ENCODE measurements at regions not wholly inside any gene's neighbourhood (a gene's known extent, or its start where the extent isn't known, plus 50 kb on each side); places are given as distances from the start of the nearest gene placed in this dataset.
"Not testable (repeated sequence)": the region's sequence is repeated elsewhere in the genome, so short reads cannot be mapped to it uniquely, and the experiment has no call there.

DNA sequence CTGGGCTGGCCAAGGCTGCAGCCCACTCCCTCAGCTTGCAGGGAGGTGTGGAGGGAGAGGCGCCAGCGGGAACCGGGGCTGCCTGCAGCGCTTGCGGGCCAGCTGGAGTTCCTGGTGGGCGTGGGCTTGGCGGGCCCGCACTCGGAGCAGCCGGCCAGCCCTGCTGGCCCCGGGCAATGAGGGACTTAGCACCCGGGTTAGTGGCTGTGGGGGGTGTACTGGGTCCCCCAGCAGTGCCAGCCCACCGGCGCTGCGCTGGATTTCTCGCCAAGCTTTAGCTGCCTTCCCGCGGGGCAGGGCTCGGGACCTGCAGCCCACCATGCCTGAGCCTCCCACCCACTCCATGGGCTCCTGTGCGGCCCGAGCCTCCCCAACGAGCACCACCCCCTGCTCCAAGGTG lies 164.2 kb upstream of the NPY2R start:
- DNase-seq (ENCODE audit: low spot score in 2 of 2); H3K36me3 Mint-ChIP-seq; H3K9me3 Mint-ChIP-seq; H3K27ac Mint-ChIP-seq; ATAC-seq: not testable (repeated sequence)

DNA sequence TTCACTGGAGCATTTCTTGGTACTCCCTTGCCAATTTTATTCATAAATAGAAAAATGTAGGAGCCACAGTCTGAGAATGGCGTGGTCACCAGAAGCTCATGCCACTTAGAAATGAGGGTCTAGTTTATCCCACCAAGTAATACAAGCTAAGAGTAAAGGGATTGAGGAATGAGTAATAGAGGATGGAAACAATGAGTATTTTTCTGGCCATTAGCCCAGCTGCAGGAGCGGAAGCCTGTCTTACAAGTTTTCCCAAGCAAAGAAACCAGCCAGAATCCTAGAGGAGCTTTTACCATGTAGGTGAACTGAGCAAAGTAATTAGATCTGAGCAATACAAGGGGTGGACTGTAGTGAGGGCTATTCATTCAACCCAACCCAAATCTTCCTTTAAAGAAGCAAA lies 160.7 kb upstream of the NPY2R start:
- H3K36me3 Mint-ChIP-seq, result no peaks in the 10 kb centered on the region
- peaks cover 0 to 5% of the 10 kb centered on the region in 2 donors for H3K9me3 Mint-ChIP-seq
- H3K27ac Mint-ChIP-seq, result no peak overlapping the region
- DNase-seq (ENCODE audit: low spot score in 2 of 2), result no peak
- ATAC-seq, result no peak

DNA sequence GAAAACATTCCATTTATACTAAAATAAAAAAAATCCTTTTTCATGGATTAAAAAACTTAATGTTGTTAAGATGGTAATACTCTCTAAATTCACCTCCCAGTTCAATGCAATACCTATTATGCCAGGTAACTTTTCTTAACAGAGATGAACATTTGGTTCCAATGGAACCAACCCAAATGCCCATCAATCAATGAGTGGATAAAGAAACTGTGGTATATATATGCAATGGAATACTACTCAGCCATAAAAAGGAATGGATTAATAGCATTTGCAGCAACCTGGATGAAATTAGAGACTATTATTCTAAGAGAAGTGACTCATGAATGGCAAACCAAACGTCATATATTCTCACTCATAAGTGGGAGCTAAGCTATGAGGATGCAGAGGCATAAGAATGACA lies 154.4 kb upstream of the NPY2R start:
- not testable (repeated sequence) for H3K36me3 Mint-ChIP-seq; ATAC-seq; DNase-seq (ENCODE audit: low spot score in 2 of 2); H3K9me3 Mint-ChIP-seq; H3K27ac Mint-ChIP-seq

DNA sequence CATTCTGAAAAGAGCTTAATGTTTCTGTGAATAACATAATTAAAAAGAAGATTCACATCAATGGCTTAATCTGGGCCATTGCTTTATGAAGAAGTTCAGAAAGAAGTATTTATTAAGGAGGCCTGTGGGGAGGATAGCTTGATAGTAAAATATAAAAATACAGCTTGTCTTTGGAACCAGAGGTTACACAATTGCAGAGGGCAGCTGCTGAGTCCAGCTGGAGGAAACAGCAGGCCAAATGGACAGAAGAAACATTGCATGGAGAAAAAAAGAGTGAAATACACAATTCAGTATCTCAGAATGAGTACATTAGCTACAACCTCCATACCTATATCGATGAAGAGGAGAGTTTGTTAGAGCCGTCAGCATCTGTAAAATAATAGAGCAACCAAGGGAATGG lies 148.0 kb upstream of the NPY2R start:
- no peak for ATAC-seq
- no peak for DNase-seq (ENCODE audit: low spot score in 2 of 2)
- Mint-ChIP-seq H3K36me3 (no peaks in the 10 kb centered on the region), H3K27ac (no peak overlapping the region), H3K9me3 (peaks cover 0 to 7% of the 10 kb centered on the region in 2 donors)

DNA sequence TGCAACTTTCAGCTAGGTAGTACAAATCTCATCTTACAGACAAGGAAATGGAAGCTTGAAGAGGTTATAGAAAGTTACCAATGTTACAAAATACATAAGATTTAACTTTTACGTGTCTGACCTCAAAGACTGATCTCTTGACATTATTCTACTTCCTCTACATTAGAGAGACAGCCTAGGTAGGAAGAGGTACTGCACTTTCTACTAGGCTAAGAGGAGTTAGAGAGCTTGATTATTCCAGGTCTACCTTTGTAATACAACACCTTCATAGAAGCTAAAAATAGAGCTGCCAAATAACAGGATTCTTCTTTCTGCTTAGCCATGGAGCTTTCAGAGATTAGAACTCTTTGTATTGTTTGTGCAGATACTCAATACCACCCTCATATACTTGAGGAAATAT lies 147.6 kb upstream of the NPY2R start:
- Mint-ChIP-seq H3K27ac (no peak overlapping the region), H3K9me3 (peaks cover 0 to 7% of the 10 kb centered on the region in 2 donors), H3K36me3 (no peaks in the 10 kb centered on the region)
- DNase-seq (ENCODE audit: low spot score in 2 of 2) (no peak), ATAC-seq (no peak)

DNA sequence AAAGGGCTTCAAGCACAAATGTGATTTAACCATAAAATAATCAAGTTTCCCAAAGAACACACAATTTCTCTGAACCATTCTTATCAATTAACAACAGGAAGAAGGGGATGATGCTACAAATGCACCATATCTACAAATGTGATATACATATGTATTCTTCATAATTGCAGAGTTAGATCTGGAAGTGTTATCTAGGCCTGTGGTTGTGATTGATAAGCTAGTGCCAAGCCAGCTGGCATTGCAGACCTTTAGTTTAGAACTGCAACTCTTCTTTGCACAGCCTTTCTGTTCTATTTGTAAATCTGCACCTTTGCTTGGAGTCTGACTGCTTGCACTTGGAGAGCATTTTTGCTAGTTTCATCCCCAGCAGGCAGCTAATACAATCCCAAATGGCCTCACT lies 145.5 kb upstream of the NPY2R start:
- H3K27ac Mint-ChIP-seq, result no peak overlapping the region
- ATAC-seq (no peak), DNase-seq (ENCODE audit: low spot score in 2 of 2) (no peak)
- no peaks in the 10 kb centered on the region for H3K36me3 Mint-ChIP-seq
- H3K9me3 Mint-ChIP-seq, result peaks cover 0 to 10% of the 10 kb centered on the region in 2 donors

DNA sequence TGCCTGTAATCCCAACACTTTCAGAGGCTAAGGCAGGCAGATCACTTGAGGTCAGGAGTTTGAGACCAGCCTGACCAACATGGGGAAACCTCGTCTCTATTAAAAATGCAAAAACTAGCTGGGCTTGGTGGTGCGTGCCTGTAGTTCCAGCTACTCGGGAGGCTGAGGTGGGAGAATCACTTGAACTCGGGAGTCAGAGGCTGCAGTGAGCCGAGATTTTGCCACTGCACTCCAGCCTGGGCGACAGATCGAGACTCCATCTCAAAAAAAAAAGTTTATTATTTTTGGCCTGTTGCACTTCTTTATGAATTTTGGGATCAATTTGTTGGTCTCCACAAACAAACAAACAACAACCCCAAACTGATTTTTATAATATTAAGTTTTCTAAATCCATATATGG lies 143.5 kb upstream of the NPY2R start:
- not testable (repeated sequence) for DNase-seq (ENCODE audit: low spot score in 2 of 2); H3K27ac Mint-ChIP-seq; ATAC-seq; H3K36me3 Mint-ChIP-seq
- H3K9me3 Mint-ChIP-seq, result peaks cover 0 to 11% of the 10 kb centered on the region in 2 donors

DNA sequence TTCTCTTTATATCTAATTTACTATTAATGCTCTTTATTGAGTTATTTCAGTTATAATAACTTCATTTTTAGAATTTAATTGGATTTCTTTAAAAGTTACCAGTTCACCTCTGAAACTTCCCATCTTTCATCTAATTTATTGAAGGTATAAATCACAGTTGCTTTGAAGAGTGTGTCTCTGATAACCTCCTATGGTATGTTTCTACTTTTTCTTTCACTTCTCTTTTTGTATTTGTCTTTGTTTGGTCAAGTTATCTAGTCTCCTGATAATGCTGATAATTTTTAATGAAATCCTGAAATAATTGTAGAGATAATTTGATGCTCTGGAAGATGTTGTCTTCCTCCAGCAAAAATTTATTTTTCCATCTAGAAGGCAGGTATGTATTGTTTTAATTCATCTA lies 141.6 kb upstream of the NPY2R start:
- DNase-seq (ENCODE audit: low spot score in 2 of 2) (no peak), ATAC-seq (no peak)
- Mint-ChIP-seq H3K27ac (no peak overlapping the region), H3K9me3 (peaks cover 0 to 12% of the 10 kb centered on the region in 2 donors), H3K36me3 (no peaks in the 10 kb centered on the region)

DNA sequence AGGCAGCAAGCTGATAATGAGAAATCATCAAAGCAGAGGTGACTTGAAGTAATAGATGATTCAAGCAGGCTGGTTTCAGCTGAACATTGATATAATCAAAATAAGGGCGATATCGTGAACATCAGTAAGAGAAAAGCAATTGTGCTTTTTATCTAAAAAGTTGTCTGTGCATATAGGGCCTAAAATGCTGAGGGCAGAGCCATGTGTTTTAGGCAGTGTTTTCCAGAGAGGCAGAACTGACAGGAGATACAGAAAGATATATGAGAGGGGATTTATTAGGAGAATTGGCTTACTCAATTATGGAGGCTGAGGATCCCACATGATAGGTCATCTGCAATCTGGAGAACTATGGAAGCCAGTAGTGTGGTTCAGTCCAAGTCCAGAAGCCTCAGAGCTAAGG lies 136.5 kb upstream of the NPY2R start:
- Mint-ChIP-seq H3K9me3 (peaks cover 0 to 10% of the 10 kb centered on the region in 2 donors), H3K36me3 (no peaks in the 10 kb centered on the region), H3K27ac (no peak overlapping the region)
- ATAC-seq, result no peak
- DNase-seq (ENCODE audit: low spot score in 2 of 2), result no peak

DNA sequence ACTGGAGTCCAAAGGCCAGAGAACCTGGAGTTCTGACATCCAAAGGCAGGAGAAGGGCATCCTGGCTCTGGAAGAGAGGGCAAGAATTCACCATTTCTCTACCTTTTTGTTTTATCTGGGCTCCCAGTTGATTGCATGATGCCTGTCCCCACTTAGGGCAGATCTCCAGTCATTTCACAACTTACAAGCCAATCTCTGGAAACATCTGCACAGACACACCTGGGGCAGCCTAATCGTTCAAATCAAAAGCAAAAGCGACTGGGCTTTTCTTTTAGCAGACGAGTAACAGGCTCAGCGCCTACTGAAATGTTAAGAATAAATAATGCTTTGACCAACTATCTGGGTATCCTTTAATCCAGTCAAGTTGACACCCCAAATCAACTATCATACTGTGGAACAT lies 136.0 kb upstream of the NPY2R start:
- H3K36me3 Mint-ChIP-seq, result no peaks in the 10 kb centered on the region
- ATAC-seq (no peak), DNase-seq (ENCODE audit: low spot score in 2 of 2) (no peak)
- peaks cover 0 to 6% of the 10 kb centered on the region in 2 donors for H3K9me3 Mint-ChIP-seq
- no peak overlapping the region for H3K27ac Mint-ChIP-seq

DNA sequence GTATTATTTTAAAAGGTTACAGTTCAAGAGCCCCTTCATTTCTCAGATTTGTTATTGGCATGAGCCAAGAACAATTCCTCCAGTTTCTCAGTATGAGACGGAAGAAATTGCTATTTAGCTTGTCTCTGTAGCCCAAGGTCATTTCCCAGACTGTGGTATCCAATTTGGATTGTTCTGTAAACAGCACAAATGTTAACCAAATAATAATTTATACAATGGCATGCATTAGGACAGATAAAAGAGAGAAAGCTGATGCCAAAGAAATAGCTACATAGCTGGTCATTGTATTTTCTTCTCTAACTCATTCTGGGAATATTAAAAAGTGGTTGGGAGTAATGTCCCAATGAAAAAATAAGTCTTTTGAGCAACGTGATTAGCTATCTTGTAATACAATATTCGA lies 134.6 kb upstream of the NPY2R start:
- Mint-ChIP-seq H3K27ac (no peak overlapping the region), H3K36me3 (no peaks in the 10 kb centered on the region), H3K9me3 (peaks cover 0 to 4% of the 10 kb centered on the region in 2 donors)
- ATAC-seq, result no peak
- no peak for DNase-seq (ENCODE audit: low spot score in 2 of 2)

DNA sequence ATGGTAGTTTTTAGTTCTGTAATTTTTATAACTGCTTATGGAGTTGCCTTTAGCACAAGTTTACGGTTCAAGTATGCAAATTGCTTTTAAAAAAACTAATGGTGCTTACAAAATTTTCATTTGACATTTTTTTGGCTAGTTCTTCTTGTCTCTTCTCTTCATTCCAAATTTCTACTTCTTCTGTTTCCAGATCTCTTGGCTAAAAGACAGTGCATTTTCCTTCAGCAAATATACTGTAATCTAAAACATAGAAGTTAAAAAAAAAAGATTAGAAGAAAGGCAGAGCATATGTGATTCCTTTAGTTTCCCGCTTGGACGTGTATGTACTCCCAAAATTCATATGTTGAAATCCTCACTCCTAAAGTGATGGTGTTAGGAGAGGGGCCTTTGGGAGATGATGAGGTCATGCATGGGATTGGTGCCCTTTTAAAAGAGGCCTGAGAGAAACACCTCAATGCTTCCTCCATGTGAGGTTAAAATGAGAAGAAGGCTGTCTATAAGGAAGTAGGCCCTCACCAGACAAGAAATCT lies 132.1 kb upstream of the NPY2R start:
- no peaks in the 10 kb centered on the region for H3K36me3 Mint-ChIP-seq
- no peaks in the 10 kb centered on the region for H3K9me3 Mint-ChIP-seq
- DNase-seq (ENCODE audit: low spot score in 2 of 2) (no peak), ATAC-seq (no peak)
- H3K27ac Mint-ChIP-seq, result no peak overlapping the region

DNA sequence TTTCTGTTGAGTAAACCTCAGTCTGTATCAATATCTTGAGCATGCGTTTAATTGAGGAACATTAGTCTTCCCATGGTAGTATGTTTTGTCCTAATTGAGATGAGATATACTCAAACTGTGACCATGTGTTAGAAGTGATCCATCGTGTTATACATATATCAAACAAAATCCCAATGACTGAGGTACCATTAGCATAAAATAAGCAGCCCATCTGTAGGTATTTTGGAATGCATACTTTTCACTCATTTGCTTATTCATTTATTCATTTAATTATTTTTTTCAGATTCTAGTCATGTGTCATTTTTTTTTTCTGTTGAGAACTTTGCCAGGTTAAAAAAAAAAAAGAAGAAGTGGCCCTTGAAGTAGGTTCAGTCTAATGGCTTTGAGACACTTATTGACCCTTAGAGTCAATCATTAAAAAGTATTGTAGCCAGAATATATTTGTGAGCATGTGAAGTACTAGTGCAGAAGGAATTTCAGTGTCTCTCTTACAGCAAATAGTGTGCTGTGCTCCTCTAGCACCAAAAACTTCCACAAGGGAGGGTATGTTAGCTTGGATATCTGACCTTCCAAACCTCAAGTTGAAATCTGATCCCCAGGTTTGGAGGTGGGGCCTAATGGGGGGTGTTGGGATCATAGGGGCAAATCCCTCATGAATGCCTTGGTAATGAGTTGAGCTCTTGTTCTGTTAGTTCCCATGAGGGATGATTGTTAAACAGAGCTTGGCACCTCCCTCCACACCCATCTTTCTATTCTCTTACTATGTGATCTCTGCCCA lies 130.8 kb upstream of the NPY2R start:
- Mint-ChIP-seq H3K36me3 (no peaks in the 10 kb centered on the region), H3K9me3 (no peaks in the 10 kb centered on the region), H3K27ac (no peak overlapping the region)
- DNase-seq (ENCODE audit: low spot score in 2 of 2) (no peak), ATAC-seq (no peak)

DNA sequence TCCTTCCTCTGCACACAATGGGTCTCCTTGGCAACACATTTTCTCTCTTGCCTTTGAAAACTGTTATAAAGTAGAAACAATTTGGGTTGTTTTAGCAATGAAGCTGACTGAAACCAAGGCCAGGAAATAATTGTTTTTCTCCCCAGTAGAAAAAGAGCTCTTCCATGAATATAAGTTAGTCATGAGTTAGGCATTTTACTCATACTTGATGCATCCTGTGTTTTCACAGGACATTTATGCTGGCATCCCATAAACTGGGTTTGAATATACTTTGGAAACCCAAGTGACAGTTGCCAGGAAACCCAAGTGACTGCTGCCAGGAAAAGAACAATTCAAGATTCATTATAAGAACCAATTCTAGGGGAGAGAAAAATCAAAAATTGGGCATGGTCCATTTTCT lies 128.6 kb upstream of the NPY2R start:
- DNase-seq (ENCODE audit: low spot score in 2 of 2) (no peak), ATAC-seq (no peak)
- Mint-ChIP-seq H3K36me3 (no peaks in the 10 kb centered on the region), H3K9me3 (peaks cover 0 to 4% of the 10 kb centered on the region in 2 donors), H3K27ac (no peak overlapping the region)

DNA sequence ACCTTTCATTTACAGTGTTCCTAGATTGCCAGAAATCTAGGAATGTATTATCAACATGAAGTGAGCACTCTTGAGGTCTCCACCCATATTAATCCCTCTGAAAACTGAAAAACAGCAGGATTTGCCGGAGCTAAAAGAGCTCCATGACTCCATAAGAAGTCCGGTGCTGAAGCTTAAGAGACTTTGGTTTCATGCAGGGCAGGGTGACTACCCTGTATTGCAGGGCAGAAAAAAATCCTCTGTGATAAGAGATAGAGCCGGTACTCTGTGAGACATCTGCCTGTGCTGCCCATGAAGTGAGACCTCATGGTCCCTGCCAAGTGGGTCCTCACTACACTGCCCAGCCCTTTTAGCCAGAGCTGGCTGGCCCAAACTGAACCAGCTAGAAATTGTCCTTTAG lies 127.2 kb upstream of the NPY2R start:
- Mint-ChIP-seq H3K27ac (peak overlapping the region in 1 of 2 donors; percentile 17), H3K36me3 (no peaks in the 10 kb centered on the region), H3K9me3 (peaks cover 0 to 4% of the 10 kb centered on the region in 2 donors)
- ATAC-seq, result no peak
- no peak for DNase-seq (ENCODE audit: low spot score in 2 of 2)

DNA sequence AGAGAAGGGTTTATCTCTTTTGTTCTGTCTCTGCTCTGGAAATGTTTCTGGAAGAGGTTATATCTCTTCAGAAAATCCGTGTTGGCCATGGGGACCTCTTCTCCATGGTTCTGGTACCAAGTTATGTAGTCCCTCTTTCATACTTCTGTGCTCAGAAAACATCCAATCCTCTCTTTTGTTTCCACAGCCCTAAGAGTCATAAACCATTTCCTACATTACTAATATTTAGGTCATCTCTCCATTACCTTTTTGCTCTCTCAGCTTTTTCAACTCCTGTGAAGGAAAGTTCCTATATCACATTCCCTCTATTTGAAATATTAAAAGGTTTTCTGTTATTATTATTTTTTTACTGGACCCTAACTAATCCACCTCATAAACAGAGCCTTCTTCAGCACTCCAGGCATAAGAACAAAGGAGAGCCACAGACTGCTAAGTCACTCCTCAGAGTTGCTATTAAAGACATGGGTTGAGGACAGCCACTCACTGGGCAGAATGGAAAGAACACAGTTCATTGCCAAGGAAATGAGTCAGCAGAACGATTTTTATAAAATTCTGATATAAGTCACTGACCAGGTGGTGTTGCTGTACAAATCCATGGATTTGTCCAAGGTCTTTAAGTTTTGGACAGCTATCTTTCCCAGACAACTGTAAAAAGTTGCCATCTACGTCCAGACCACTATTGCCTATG lies 122.4 kb upstream of the NPY2R start:
- Mint-ChIP-seq H3K27ac (no peak overlapping the region), H3K9me3 (peaks cover 4 to 5% of the 10 kb centered on the region in 2 donors), H3K36me3 (no peaks in the 10 kb centered on the region)
- ATAC-seq (no peak), DNase-seq (ENCODE audit: low spot score in 2 of 2) (no peak)

DNA sequence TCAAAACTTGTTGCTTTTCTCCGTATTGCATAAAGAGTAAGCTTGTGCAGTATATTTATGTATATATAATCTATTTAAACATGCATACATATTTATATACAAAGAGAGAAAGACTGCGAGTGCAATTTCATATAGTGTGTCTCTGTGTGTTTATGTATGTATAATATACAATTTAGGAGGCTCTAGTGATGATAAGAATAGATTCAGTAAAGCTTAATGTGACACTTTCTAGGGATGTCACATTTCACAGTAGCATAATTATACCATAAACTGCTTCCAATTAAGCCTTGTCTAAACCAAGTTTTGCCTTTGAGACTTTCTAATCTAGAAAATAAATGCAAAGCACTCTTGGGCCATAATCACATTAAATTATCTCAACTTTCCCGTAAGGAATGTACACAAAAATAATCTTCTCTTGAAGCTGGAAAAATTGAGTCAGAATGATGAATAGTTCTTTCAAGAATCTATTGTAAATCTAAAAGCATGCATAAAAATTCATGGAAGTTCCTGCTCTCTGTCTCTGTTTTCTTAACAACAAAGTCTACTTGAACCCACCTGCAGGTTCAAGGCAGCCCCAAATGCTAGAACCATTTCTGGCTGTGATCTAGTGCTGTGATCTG lies 114.1 kb upstream of the NPY2R start:
- no peak overlapping the region for H3K27ac Mint-ChIP-seq

More for the DNA sequence above, 114.1 kb upstream of the NPY2R start:
- DNase-seq (ENCODE audit: low spot score in 2 of 2) (no peak), ATAC-seq (no peak)
- peaks cover 0 to 5% of the 10 kb centered on the region in 2 donors for H3K9me3 Mint-ChIP-seq
- no peaks in the 10 kb centered on the region for H3K36me3 Mint-ChIP-seq
